Vagina (tissue), 2 donors: ENCODE measurements at regions not wholly inside any gene's neighbourhood (a gene's known extent, or its start where the extent isn't known, plus 50 kb on each side); places are given as distances from the start of the nearest gene placed in this dataset.

ENCODE experiments used
- POLR2A ChIP-seq, 2 donors: fragments of 450-650 bp; IDR thresholded peaks; one replicate each; pipeline ENCODE4 v1.6.1; 2017; ENCODE audit warnings: antibody characterized with exemption in 2 of 2, mild to moderate bottlenecking in 2 of 2, moderate library complexity in 2 of 2
- POLR2AphosphoS5 ChIP-seq, 2 donors: sonication (generic); formaldehyde crosslinking; IDR thresholded peaks; one replicate each; pipeline ENCODE4 v1.9.0; 2017; ENCODE audit warnings: antibody characterized with exemption in 2 of 2, mild to moderate bottlenecking in 2 of 2, low read depth in 1 of 2; ENCODE audit not compliant: insufficient read depth in 1 of 2
- TF ChIP-seq, protein P1 (sequence below), 3 experiments: fragments of 450-650 bp in 2 of 3; fragments of 200-600 bp in 1 of 3; sonication (generic) in 1 of 3; IDR thresholded peaks; one replicate each; pipeline ENCODE4 v1.5.1; 2017 to 2019; ENCODE audit warnings: antibody characterized with exemption in 3 of 3, mild to moderate bottlenecking in 2 of 3, moderate library complexity in 2 of 3

DNA sequence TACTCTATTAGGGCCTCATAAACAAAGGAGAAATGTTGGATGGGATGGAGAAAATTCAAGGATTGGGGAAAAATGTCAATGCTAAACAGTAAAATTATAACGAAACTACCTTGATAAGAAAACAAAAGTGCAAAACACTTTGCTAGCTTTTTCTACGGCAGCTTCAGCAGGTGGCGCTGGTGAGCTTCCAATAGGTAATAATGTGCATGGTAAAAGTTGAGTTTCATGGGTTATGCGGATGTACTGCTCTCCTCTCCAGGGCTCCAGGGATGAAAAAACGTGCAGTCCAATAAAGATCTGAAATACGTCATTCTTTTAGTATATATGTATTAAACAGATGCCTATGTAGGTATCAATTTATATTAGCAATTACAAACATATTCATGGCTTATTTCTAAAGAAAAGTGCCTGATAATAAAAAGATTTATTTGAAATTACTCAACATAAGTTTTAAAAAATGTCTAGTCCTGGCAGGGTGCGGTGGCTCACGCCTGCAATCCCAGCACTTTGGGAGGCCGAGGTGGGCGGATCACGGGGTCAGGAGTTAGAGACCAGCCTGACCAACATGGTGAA, 239.6 kb downstream of the GRXCR1 start:
- TF ChIP-seq POLR2AphosphoS5 (IDR thresholded peaks at IDR 0.05; ENCODE audit: insufficient read depth in 1 of 2, low read depth in 1 of 2) (no peak), POLR2A (IDR thresholded peaks at IDR 0.05) (no peak)
- TF ChIP-seq, protein P1, sequence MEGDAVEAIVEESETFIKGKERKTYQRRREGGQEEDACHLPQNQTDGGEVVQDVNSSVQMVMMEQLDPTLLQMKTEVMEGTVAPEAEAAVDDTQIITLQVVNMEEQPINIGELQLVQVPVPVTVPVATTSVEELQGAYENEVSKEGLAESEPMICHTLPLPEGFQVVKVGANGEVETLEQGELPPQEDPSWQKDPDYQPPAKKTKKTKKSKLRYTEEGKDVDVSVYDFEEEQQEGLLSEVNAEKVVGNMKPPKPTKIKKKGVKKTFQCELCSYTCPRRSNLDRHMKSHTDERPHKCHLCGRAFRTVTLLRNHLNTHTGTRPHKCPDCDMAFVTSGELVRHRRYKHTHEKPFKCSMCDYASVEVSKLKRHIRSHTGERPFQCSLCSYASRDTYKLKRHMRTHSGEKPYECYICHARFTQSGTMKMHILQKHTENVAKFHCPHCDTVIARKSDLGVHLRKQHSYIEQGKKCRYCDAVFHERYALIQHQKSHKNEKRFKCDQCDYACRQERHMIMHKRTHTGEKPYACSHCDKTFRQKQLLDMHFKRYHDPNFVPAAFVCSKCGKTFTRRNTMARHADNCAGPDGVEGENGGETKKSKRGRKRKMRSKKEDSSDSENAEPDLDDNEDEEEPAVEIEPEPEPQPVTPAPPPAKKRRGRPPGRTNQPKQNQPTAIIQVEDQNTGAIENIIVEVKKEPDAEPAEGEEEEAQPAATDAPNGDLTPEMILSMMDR (IDR thresholded peaks at IDR 0.05) = no peak
